DOHH2 (cell line): ENCODE measurements at regions not wholly inside any gene's neighbourhood (a gene's known extent, or its start where the extent isn't known, plus 50 kb on each side); places are given as distances from the start of the nearest gene placed in this dataset.

Experiments used
- CTCF ChIP-seq: fragments of 200-600 bp; sonication (generic); IDR thresholded peaks from one replicate; pipeline ENCODE4 v1.5.1; 2014; ENCODE audit warnings: antibody characterized with exemption, mild to moderate bottlenecking, low read depth, low read length; ENCODE audit not compliant: poor library complexity, severe bottlenecking
- EZH2phosphoT487 ChIP-seq: fragments of 200-600 bp; sonication (generic); IDR thresholded peaks from 2 replicates; pipeline ENCODE4 v1.6.1; 2017; ENCODE audit warnings: borderline replicate concordance, mild to moderate bottlenecking, antibody characterized with exemption, low read length, moderate library complexity, mixed read lengths

- TF ChIP-seq CTCF (no peak), EZH2phosphoT487 (no peak)
Observed at GRCh38 chr21:25420831-25421230, 186.4 kb downstream of the MRPL39 start.
